Lower lobe of right lung (tissue), 2 donors: ENCODE measurements at regions not wholly inside any gene's neighbourhood (a gene's known extent, or its start where the extent isn't known, plus 50 kb on each side); places are given as distances from the start of the nearest gene placed in this dataset.
"Not testable (repeated sequence)": the region's sequence is repeated elsewhere in the genome, so short reads cannot be mapped to it uniquely, and the experiment has no call there.

Source experiments
- ATAC-seq, 2 donors: fragments of 200-7000 bp; cut with Tn5 transposase; one replicate each; pipeline ENCODE4 v1.9.1; 2020 to 2022; ENCODE audit warnings: mild to moderate bottlenecking in 2 of 2, moderate library complexity in 2 of 2
- DNase-seq: peaks from one replicate; pipeline ENCODE4 v3.0.0-alpha.2; 2020
- H3K27ac ChIP-seq: fragments of 200-600 bp; one replicate; pipeline ENCODE4 v1.8.0; 2022
- H3K27me3 ChIP-seq: fragments of 200-600 bp; one replicate; pipeline ENCODE4 v1.8.0; 2022; ENCODE audit warnings: low read depth
- H3K36me3 ChIP-seq: fragments of 200-600 bp; one replicate; pipeline ENCODE4 v1.8.0; 2022; ENCODE audit warnings: mild to moderate bottlenecking
- H3K4me1 ChIP-seq: fragments of 200-600 bp; one replicate; pipeline ENCODE4 v1.8.0; 2022
- H3K4me3 ChIP-seq: fragments of 200-600 bp; one replicate; pipeline ENCODE4 v1.8.0; 2022; ENCODE audit warnings: mild to moderate bottlenecking
- H3K9me3 ChIP-seq: fragments of 200-600 bp; one replicate; pipeline ENCODE4 v1.8.0; 2022
- CTCF ChIP-seq: fragments of 200-600 bp; IDR thresholded peaks from one replicate; pipeline ENCODE4 v1.8.0; 2022; ENCODE audit warnings: antibody characterized with exemption, mild to moderate bottlenecking
- intact Hi-C: fragments of 100-400 bp; cut with DNase I; formaldehyde crosslinking; loops from one replicate; pipeline ENCODE4 v1.11.0; 2022
- donor health status: DM: no; HTN: yes; CAD: no; lungs with severe emphysema.

GRCh38 chr20:47927944-47928343 lies 142.7 kb upstream of the SULF2 start:
- DNase-seq (no peak), ATAC-seq (no peak)
- Histone ChIP-seq H3K36me3 (no peaks in the 10 kb centered on the region), H3K4me3 (no peak overlapping the region), H3K27me3 (peaks cover 16% of the 10 kb centered on the region), H3K27ac (no peak overlapping the region), H3K9me3 (no peaks in the 10 kb centered on the region), H3K4me1 (no peaks in the 10 kb centered on the region)
- TF ChIP-seq CTCF, result no peak
- intact Hi-C loops, result no loop called here

GRCh38 chr20:47927385-47927851 lies 142.1 kb upstream of the SULF2 start:
- DNase-seq (no peak), ATAC-seq (no peak)
- Histone ChIP-seq H3K27ac (no peak overlapping the region), H3K27me3 (peaks cover 22% of the 10 kb centered on the region), H3K36me3 (no peaks in the 10 kb centered on the region), H3K4me3 (no peak overlapping the region), H3K9me3 (no peaks in the 10 kb centered on the region), H3K4me1 (no peaks in the 10 kb centered on the region)
- no peak for TF ChIP-seq CTCF
- intact Hi-C loops, result no loop called here

GRCh38 chr20:47926731-47927130 lies 141.4 kb upstream of the SULF2 start:
- intact Hi-C loops, result no loop called here
- no peak for ATAC-seq
- no peak for TF ChIP-seq CTCF
- Histone ChIP-seq H3K4me1 (no peaks in the 10 kb centered on the region), H3K27ac (no peak overlapping the region), H3K4me3 (no peak overlapping the region), H3K9me3 (no peaks in the 10 kb centered on the region), H3K36me3 (no peaks in the 10 kb centered on the region), H3K27me3 (peaks cover 24% of the 10 kb centered on the region)
- no peak for DNase-seq

- no peak for TF ChIP-seq CTCF
- DNase-seq (no peak), ATAC-seq (no peak)
- no peaks in the 10 kb centered on the region for H3K36me3 ChIP-seq
- H3K4me3 ChIP-seq, result no peak overlapping the region
- peaks cover 31% of the 10 kb centered on the region for H3K27me3 ChIP-seq
- no peak overlapping the region for H3K27ac ChIP-seq
- no peaks in the 10 kb centered on the region for H3K9me3 ChIP-seq
- no peaks in the 10 kb centered on the region for H3K4me1 ChIP-seq
- intact Hi-C loops, result no loop called here
Observed at GRCh38 chr20:47925593-47925992, 140.3 kb upstream of the SULF2 start.

GRCh38 chr20:47922269-47922668 lies 137.0 kb upstream of the SULF2 start:
- Histone ChIP-seq H3K36me3 (no peaks in the 10 kb centered on the region), H3K4me3 (no peak overlapping the region), H3K4me1 (no peaks in the 10 kb centered on the region), H3K9me3 (no peaks in the 10 kb centered on the region), H3K27me3 (peaks cover 36% of the 10 kb centered on the region), H3K27ac (no peak overlapping the region)
- no peak for DNase-seq
- ATAC-seq, result no peak
- no peak for TF ChIP-seq CTCF
- intact Hi-C loops, result no loop called here

- H3K27me3 ChIP-seq, result peaks cover 36% of the 10 kb centered on the region
- DNase-seq, H3K27ac ChIP-seq, H3K36me3 ChIP-seq, H3K9me3 ChIP-seq, H3K4me3 ChIP-seq, intact Hi-C loops, H3K4me1 ChIP-seq, ATAC-seq: not testable (repeated sequence)
Observed at GRCh38 chr20:47921829-47922228, 136.5 kb upstream of the SULF2 start.
